ENCODE measurements at regions not wholly inside any gene's neighbourhood (a gene's known extent, or its start where the extent isn't known, plus 50 kb on each side); places are given as distances from the start of the nearest gene placed in this dataset.

GRCh38 chr17:62868723-62869122 lies 60.6 kb upstream of the MARCHF10 start:
- Mint-ChIP-seq H3K36me3 (ENCODE audit: low read depth) (no peaks in the 10 kb centered on the region), H3K27ac (no peak overlapping the region), H3K9me3 (no peaks in the 10 kb centered on the region), H3K4me3 (no peak overlapping the region), H3K27me3 (peaks cover 19% of the 10 kb centered on the region), H3K4me1 (no peaks in the 10 kb centered on the region)
- TF ChIP-seq, protein P1, sequence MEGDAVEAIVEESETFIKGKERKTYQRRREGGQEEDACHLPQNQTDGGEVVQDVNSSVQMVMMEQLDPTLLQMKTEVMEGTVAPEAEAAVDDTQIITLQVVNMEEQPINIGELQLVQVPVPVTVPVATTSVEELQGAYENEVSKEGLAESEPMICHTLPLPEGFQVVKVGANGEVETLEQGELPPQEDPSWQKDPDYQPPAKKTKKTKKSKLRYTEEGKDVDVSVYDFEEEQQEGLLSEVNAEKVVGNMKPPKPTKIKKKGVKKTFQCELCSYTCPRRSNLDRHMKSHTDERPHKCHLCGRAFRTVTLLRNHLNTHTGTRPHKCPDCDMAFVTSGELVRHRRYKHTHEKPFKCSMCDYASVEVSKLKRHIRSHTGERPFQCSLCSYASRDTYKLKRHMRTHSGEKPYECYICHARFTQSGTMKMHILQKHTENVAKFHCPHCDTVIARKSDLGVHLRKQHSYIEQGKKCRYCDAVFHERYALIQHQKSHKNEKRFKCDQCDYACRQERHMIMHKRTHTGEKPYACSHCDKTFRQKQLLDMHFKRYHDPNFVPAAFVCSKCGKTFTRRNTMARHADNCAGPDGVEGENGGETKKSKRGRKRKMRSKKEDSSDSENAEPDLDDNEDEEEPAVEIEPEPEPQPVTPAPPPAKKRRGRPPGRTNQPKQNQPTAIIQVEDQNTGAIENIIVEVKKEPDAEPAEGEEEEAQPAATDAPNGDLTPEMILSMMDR (IDR thresholded peaks at IDR 0.05) = no peak
- DNase-seq (no peak), ATAC-seq (ENCODE audit: low read depth) (no peak)
- POLR2A ChIA-PET = no interaction called here
- CTCF ChIA-PET = no interaction called here
- intact Hi-C loops (cut with micrococcal nuclease) = no loop called here

- CTCF ChIA-PET = no interaction called here
- DNase-seq (no peak), ATAC-seq (ENCODE audit: low read depth) (no peak)
- TF ChIP-seq, protein P1 (IDR thresholded peaks at IDR 0.05) = no peak
- no peak overlapping the region for H3K27ac Mint-ChIP-seq
- H3K36me3 Mint-ChIP-seq (ENCODE audit: low read depth) = no peaks in the 10 kb centered on the region
- H3K4me3 Mint-ChIP-seq = no peak overlapping the region
- intact Hi-C loops (cut with micrococcal nuclease) = no loop called here
- no peaks in the 10 kb centered on the region for H3K9me3 Mint-ChIP-seq
- H3K4me1 Mint-ChIP-seq = no peaks in the 10 kb centered on the region
- peaks cover 19% of the 10 kb centered on the region for H3K27me3 Mint-ChIP-seq
- POLR2A ChIA-PET = no interaction called here
These were observed 59.9 kb upstream of the MARCHF10 start for GRCh38 chr17:62868008-62868407.

GRCh38 chr17:62867303-62867702 lies 59.2 kb upstream of the MARCHF10 start:
- Mint-ChIP-seq H3K9me3 (no peaks in the 10 kb centered on the region), H3K27me3 (peaks cover 19% of the 10 kb centered on the region), H3K4me3 (no peak overlapping the region), H3K4me1 (no peaks in the 10 kb centered on the region), H3K36me3 (ENCODE audit: low read depth) (no peaks in the 10 kb centered on the region), H3K27ac (no peak overlapping the region)
- intact Hi-C loops (cut with micrococcal nuclease) = no loop called here
- TF ChIP-seq, protein P1 (IDR thresholded peaks at IDR 0.05) = no peak
- ATAC-seq (ENCODE audit: low read depth) (no peak), DNase-seq (no peak)
- POLR2A ChIA-PET = no interaction called here
- CTCF ChIA-PET = no interaction called here

DNA sequence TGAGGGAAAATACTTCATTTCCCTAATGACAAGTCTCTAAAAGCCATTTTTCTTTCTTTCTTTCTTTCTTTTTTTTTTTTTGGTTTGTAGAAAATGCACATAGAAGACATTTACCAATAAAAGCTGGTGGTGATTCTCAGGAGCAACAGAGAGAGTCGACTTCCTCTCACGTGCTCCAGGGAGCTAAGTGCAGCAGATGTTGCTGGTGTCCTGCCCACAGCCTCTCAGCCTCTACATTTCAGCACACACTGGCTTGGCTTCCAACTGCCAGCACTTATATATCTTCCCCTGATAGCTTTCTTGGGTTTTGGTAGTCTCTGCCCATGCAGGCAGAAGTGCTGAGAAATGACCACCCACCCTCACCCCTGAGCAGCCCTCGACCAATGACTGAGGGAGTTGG lies 58.4 kb upstream of the MARCHF10 start:
- H3K27ac Mint-ChIP-seq = no peak overlapping the region
- peaks cover 19% of the 10 kb centered on the region for H3K27me3 Mint-ChIP-seq
- ATAC-seq (ENCODE audit: low read depth) (no peak), DNase-seq (no peak)
- ChIA-PET CTCF (no interaction called here), POLR2A (no interaction called here)
- no peak overlapping the region for H3K4me3 Mint-ChIP-seq
- no peaks in the 10 kb centered on the region for H3K36me3 Mint-ChIP-seq (ENCODE audit: low read depth)
- no peaks in the 10 kb centered on the region for H3K4me1 Mint-ChIP-seq
- TF ChIP-seq, protein P1 (IDR thresholded peaks at IDR 0.05) = no peak
- intact Hi-C loops (cut with micrococcal nuclease) = no loop called here
- no peaks in the 10 kb centered on the region for H3K9me3 Mint-ChIP-seq

DNA sequence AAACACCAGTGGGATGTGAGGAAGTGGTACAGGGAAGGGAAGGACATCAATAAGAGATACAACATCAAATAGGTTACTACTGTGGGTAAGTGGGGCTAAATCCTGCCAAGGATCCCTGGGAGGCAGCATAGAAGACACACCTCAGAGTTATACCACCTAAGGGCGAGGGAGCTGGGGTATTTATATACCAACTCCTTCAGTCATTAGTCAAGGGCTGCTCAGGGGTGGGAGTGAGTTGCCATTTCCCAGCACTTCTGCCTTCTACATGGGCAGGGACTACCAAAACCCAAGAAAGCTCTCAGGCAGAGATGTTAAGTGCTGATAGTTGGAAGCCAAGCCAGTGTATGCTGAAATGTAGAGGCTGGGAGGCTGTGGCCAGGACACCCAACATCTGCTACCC lies 57.5 kb upstream of the MARCHF10 start:
- TF ChIP-seq, protein P1 (IDR thresholded peaks at IDR 0.05) = no peak
- no peak overlapping the region for H3K4me3 Mint-ChIP-seq

More for the DNA sequence above, 57.5 kb upstream of the MARCHF10 start:
- H3K27ac Mint-ChIP-seq = no peak overlapping the region
- H3K27me3 Mint-ChIP-seq = peaks cover 19% of the 10 kb centered on the region
- H3K36me3 Mint-ChIP-seq (ENCODE audit: low read depth) = no peaks in the 10 kb centered on the region
- ATAC-seq (ENCODE audit: low read depth) (no peak), DNase-seq (no peak)
- no peaks in the 10 kb centered on the region for H3K4me1 Mint-ChIP-seq
- ChIA-PET CTCF (no interaction called here), POLR2A (no interaction called here)
- H3K9me3 Mint-ChIP-seq = no peaks in the 10 kb centered on the region
- intact Hi-C loops (cut with micrococcal nuclease) = no loop called here
